Keratinocyte (primary cell): ENCODE measurements at regions not wholly inside any gene's neighbourhood (a gene's known extent, or its start where the extent isn't known, plus 50 kb on each side); places are given as distances from the start of the nearest gene placed in this dataset.

Experiments used
- DNase-seq: peaks from one replicate; pipeline ENCODE4 v3.0.0-alpha.2; 2011; ENCODE audit warnings: low read depth, missing footprints, low spot score
- FAIRE-seq: peaks from 2 replicates; lab custom pipeline; 2011; peaks lifted over from hg19 to GRCh38; lab: Jason Lieb, UNC
- H2AFZ ChIP-seq: 2 replicates; pipeline ENCODE4 v1.6.0; 2012; ENCODE audit warnings: low read length, control low read depth, inconsistent platforms; ENCODE audit not compliant: control insufficient read depth
- H3K27ac ChIP-seq: 2 replicates; pipeline ENCODE4 v1.5.1; 2011; ENCODE audit warnings: low read length; ENCODE audit not compliant: control insufficient read depth, insufficient read depth
- H3K27me3 ChIP-seq: 3 replicates; pipeline ENCODE4 v1.6.0; 2011; ENCODE audit warnings: low read length; ENCODE audit not compliant: control insufficient read depth, insufficient read depth; ENCODE audit errors: extremely low read depth
- H3K36me3 ChIP-seq, 2 experiments: 2 replicates in 1 of 2; 3 replicates in 1 of 2; pipeline ENCODE4 v1.5.1; 2011; ENCODE audit warnings: low read length in 2 of 2, mild to moderate bottlenecking in 1 of 2; ENCODE audit not compliant: control insufficient read depth in 2 of 2, insufficient read depth in 2 of 2; ENCODE audit errors: extremely low read depth in 1 of 2
- H3K4me1 ChIP-seq: 3 replicates; pipeline ENCODE4 v1.5.1; 2011; ENCODE audit warnings: low read length; ENCODE audit not compliant: control insufficient read depth, insufficient read depth; ENCODE audit errors: extremely low read depth
- H3K4me2 ChIP-seq: 3 replicates; pipeline ENCODE4 v1.6.0; 2011; ENCODE audit warnings: low read depth, low read length; ENCODE audit not compliant: control insufficient read depth, insufficient read depth; ENCODE audit errors: extremely low read depth
- H3K4me3 ChIP-seq, 3 experiments: fragments of 200-600 bp in 1 of 3; sonication (generic) in 1 of 3; 2 replicates in 2 of 3; 3 replicates in 1 of 3; pipeline ENCODE4 v1.5.1; 2011 to 2016; ENCODE audit warnings: low read length in 3 of 3, mild to moderate bottlenecking in 3 of 3, control low read depth in 2 of 3, inconsistent platforms in 1 of 3, low read depth in 1 of 3, mixed read lengths in 1 of 3, mixed run types in 1 of 3, moderate library complexity in 1 of 3; ENCODE audit not compliant: control insufficient read depth in 2 of 3, insufficient read depth in 2 of 3; ENCODE audit errors: extremely low read depth in 1 of 3
- H3K79me2 ChIP-seq: 2 replicates; pipeline ENCODE4 v1.6.0; 2012; ENCODE audit warnings: low read length; ENCODE audit not compliant: control insufficient read depth, insufficient read depth
- H3K9ac ChIP-seq: 3 replicates; pipeline ENCODE4 v1.6.0; 2011; ENCODE audit warnings: low read length; ENCODE audit not compliant: control insufficient read depth, insufficient read depth; ENCODE audit errors: extremely low read depth
- H3K9me1 ChIP-seq: 3 replicates; pipeline ENCODE4 v1.6.0; 2011; ENCODE audit warnings: low read length; ENCODE audit not compliant: control insufficient read depth, insufficient read depth; ENCODE audit errors: extremely low read depth
- H3K9me3 ChIP-seq: 2 replicates; pipeline ENCODE4 v1.5.1; 2012; ENCODE audit warnings: low read depth, low read length; ENCODE audit not compliant: control insufficient read depth
- H4K20me1 ChIP-seq: 3 replicates; pipeline ENCODE4 v1.6.0; 2011; ENCODE audit warnings: low read length; ENCODE audit not compliant: control insufficient read depth, insufficient read depth; ENCODE audit errors: extremely low read depth
- CTCF ChIP-seq, 3 experiments: IDR thresholded peaks in 1 of 3; conservative IDR thresholded peaks in 1 of 3; optimal IDR thresholded peaks in 1 of 3; 2 replicates in 2 of 3; 3 replicates in 1 of 3; pipeline versions ENCODE3 to v1.5.1; 2011; ENCODE audit warnings: low read length in 3 of 3, mild to moderate bottlenecking in 3 of 3, moderate library complexity in 2 of 3, control low read depth in 1 of 3, inconsistent platforms in 1 of 3; ENCODE audit not compliant: insufficient read depth in 2 of 3; ENCODE audit errors: extremely low read depth in 1 of 3
- EZH2 ChIP-seq: IDR thresholded peaks from one replicate; pipeline ENCODE4 v1.6.1; 2012; ENCODE audit warnings: inconsistent platforms, mild to moderate bottlenecking, low read length, moderate library complexity
- dilution Hi-C: fragments of 300-500 bp; cut with MboI; formaldehyde crosslinking; loops from one replicate; pipeline ENCODE4 v1.7.0; 2020; ENCODE audit warnings: low sequenced_read_pairs; ENCODE audit not compliant: extremely low pct_ligation_motif_present

GRCh38 chr3:127043041-127043641, 60.2 kb downstream of the PLXNA1 start:
- Histone ChIP-seq H3K9me3 (no peaks in the 10 kb centered on the region), H2AFZ (peak overlapping the region; percentile 48), H3K9me1 (no peaks in the 10 kb centered on the region), H3K27me3 (no peaks in the 10 kb centered on the region), H3K9ac (peak overlapping the region; percentile 34), H3K79me2 (no peaks in the 10 kb centered on the region), H3K4me3 (no peak overlapping the region), H3K4me1 (peaks cover 17% of the 10 kb centered on the region), H3K36me3 (no peaks in the 10 kb centered on the region), H3K4me2 (peak overlapping the region; percentile 47), H3K27ac (peak overlapping the region; percentile 29), H4K20me1 (no peaks in the 10 kb centered on the region)
- DNase-seq: no peak
- peak; percentile 59 for FAIRE-seq
- dilution Hi-C loops: no loop called here
- TF ChIP-seq CTCF (optimal IDR thresholded peaks at IDR 0.05 in 1 of 3, IDR thresholded peaks at IDR 0.05 in 1 of 3, conservative IDR thresholded peaks at IDR 0.05 in 1 of 3; ENCODE audit: extremely low read depth in 1 of 3, insufficient read depth in 2 of 3, low read length in 3 of 3) (no peak), EZH2 (no peak)

GRCh38 chr3:127043731-127044510, 61.0 kb downstream of the PLXNA1 start:
- Histone ChIP-seq H3K36me3 (no peaks in the 10 kb centered on the region), H3K4me3 (no peak overlapping the region), H3K27me3 (no peaks in the 10 kb centered on the region), H2AFZ (peak overlapping the region; percentile 48), H3K9me1 (no peaks in the 10 kb centered on the region), H3K27ac (peak overlapping the region; percentile 29), H3K9ac (peak overlapping the region; percentile 34), H3K9me3 (no peaks in the 10 kb centered on the region), H3K4me2 (peak overlapping the region; percentile 47), H3K79me2 (no peaks in the 10 kb centered on the region), H4K20me1 (no peaks in the 10 kb centered on the region), H3K4me1 (peaks cover 17% of the 10 kb centered on the region)
- peak; percentile 58 for FAIRE-seq
- TF ChIP-seq EZH2 (no peak), CTCF (optimal IDR thresholded peaks at IDR 0.05 in 1 of 3, IDR thresholded peaks at IDR 0.05 in 1 of 3, conservative IDR thresholded peaks at IDR 0.05 in 1 of 3; ENCODE audit: extremely low read depth in 1 of 3, insufficient read depth in 2 of 3, low read length in 3 of 3) (no peak)
- dilution Hi-C loops: no loop called here
- no peak for DNase-seq
